Lower leg skin (tissue), 3 donors: ENCODE measurements at regions not wholly inside any gene's neighbourhood (a gene's known extent, or its start where the extent isn't known, plus 50 kb on each side); places are given as distances from the start of the nearest gene placed in this dataset.

Experiments used
- POLR2A ChIP-seq, 2 donors: fragments of 450-650 bp; IDR thresholded peaks; one replicate each; pipeline ENCODE4 v1.6.1; 2016 to 2017; ENCODE audit warnings: antibody characterized with exemption in 2 of 2, mild to moderate bottlenecking in 1 of 2, moderate library complexity in 1 of 2
- TF ChIP-seq, protein P1 (sequence below), 3 donors: fragments of 450-650 bp; IDR thresholded peaks; one replicate each; pipeline ENCODE4 v1.5.1; 2016; ENCODE audit warnings: antibody characterized with exemption in 3 of 3, mild to moderate bottlenecking in 3 of 3, moderate library complexity in 2 of 3

GRCh38 chr13:87872813-87873212 is 201.6 kb downstream of the SLITRK5 start:
- TF ChIP-seq POLR2A (IDR thresholded peaks at IDR 0.05), result no peak
- TF ChIP-seq, protein P1, sequence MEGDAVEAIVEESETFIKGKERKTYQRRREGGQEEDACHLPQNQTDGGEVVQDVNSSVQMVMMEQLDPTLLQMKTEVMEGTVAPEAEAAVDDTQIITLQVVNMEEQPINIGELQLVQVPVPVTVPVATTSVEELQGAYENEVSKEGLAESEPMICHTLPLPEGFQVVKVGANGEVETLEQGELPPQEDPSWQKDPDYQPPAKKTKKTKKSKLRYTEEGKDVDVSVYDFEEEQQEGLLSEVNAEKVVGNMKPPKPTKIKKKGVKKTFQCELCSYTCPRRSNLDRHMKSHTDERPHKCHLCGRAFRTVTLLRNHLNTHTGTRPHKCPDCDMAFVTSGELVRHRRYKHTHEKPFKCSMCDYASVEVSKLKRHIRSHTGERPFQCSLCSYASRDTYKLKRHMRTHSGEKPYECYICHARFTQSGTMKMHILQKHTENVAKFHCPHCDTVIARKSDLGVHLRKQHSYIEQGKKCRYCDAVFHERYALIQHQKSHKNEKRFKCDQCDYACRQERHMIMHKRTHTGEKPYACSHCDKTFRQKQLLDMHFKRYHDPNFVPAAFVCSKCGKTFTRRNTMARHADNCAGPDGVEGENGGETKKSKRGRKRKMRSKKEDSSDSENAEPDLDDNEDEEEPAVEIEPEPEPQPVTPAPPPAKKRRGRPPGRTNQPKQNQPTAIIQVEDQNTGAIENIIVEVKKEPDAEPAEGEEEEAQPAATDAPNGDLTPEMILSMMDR (IDR thresholded peaks at IDR 0.05), result no peak
